ENCODE measurements at regions not wholly inside any gene's neighbourhood (a gene's known extent, or its start where the extent isn't known, plus 50 kb on each side); places are given as distances from the start of the nearest gene placed in this dataset.

DNA sequence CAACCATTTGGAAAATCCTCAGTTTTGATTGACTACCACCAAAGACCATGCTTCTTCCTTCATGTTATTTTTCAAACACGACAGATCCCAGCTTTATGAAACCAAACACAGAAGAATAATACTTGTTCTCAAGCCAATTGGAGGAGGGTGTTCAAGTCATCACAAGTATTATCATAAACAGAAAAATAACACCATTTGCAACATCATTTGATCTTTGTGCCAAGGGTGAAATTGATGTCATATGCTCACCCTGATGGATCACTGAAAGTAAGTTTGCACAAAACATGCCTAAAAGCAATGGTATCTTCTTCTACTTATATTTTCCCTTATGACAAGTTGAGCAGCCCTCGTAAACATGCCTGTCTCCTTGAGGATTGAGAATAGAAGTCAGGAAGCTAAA, 448.0 kb upstream of the ZEB2 start:
- no peak for DNase-seq

DNA sequence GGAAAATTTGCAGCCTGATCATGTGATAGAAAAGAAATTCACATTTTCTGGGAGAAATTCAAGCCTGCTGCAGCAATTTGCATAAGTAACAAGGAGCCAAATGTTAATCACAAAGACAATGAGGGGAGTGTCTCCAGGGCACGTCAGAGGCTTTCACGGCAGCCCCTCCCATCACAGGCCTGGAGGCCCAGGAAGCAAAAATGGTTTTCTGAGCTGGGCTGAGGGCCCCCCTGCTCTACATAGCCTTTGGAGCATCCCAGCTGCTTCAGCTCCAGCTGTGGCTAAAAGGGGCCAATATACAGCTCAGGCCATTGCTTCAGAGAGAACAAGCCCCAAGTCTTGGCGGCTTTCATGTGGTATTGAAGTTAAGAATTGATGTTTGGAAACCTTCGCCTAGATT, 445.3 kb upstream of the ZEB2 start:
- DNase-seq, result no peak

DNA sequence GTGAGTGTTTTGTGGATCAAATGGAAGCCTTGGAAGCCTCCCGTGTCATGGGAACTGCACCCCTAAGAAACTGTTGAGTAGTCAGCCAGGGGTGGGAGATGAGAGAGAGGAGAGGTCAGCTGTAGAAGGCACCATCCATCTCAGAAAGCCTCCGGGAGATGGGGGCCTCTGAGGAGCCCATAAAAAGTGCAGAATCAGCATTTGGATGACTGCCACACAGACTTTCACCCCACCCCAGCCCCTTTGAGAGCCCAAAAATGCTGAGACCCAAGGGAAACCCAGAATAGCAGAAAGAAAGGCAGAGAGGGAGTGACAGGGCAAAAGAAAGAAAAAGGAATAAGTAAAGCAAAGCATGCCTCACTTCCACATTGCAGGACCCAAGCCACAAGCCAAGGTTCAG, 443.1 kb upstream of the ZEB2 start:
- DNase-seq, result no peak

DNA sequence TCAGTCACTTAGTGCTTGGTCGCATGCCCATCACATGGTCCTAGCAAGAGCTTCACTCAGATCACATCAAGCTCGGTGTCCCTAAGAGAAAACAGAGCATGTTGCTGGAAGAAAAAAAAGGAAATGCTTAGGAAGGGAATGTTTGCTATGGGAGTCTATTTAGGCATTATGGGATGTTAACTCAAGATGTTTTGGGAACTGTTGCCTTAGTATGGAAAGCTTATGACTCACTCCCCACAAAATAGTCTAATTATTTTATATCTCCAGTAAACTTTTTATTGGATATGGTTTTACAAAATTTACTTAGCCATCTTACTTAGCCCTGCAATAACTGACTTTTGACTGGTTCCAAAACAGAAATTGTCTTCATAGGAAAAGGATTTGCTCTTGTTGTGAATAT, 439.5 kb upstream of the ZEB2 start:
- no peak for DNase-seq

DNA sequence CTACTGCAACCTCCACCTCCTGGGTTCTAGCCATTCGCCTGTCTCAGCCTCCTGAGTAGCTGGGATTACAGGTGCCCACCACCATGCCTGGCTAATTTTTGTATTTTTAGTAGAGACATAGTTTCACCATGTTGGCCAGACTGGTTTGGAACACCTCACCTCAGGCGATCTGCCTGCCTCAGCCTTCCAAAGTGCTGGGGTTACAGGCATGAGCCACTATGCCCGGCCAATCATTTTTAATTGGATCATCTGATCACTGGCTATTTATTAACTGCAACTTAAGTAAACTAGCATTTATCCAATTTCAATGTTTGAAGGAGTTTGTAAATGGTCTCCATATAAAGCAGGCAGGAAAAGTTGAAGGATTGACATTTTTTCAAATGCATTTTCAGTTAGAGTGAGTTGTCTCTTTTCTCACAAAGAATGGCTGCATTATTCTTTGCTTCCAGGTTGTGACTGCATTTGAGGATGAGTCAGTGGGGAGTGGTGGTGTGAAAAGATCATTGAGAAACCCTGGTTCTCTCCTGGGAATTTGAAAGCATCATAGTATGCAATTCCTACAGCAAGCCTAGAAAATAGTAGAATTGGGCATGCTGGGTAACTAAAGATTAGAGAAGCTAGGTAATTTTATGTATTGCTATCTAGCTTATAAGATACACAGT, 431.1 kb upstream of the ZEB2 start:
- no peak for DNase-seq

DNA sequence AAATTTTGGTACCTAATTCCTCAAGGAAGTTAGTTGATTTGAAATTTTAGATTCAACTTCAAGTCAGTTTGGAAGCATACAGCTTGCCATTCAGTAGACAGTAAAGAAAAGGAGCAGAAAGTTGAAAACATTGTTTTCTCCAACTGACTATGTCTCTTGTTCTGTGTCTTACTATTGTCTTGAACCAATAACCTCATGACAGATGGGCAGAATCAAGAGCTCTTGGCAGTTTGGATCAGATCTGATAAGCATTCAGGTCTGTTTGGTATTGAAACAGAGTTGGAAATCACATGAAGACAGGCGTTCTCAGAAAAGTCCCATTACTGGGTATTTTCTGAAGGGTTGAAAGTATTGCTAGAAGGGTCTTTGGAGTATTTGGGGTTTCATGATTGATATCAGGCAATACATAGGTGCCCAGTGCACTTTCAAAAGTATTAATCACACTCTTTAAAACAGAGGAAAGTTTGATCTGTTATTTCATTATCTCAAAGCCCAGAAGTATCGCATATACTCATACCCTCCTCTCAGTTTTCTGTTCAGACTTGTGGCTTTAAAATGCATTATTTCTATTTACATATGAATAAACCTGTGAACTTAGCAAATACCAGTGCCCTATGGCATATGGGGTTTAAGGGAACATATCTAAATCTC, 428.4 kb upstream of the ZEB2 start:
- no peak for DNase-seq

DNA sequence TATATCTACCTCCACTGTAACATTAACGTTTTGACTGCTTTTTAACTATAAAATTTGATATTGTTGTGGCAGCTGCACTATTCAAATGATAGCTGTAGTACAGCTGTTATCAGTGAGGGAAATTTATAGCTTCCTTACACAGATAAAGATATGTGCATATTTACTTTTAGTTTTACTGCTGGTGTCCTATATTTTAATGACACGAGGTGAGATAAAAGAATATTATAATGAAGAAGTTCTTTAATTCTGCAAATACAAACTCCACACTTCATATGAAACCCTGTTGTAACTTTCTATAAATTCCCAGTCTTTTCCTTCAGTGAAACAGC, 427.8 kb upstream of the ZEB2 start:
- no peak for DNase-seq

DNA sequence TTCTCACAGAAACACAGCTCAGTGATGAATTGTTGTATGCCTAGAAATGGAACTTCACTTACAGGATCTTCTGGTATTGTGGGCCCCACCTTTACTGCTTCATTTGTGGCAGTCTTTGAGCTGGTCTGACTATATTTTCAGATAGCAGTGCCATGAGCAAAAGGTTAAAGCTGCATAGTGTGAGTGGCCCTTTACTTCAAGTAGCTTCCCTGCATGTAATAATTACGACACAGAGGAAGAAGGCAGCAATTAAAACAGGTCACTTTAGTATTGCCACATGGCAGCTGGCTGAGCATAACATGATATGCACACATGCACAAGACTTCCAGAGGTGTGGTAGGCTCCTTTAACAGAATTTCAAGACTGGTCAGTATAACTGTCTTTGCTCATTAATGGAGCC, 426.3 kb upstream of the ZEB2 start:
- DNase-seq, result no peak

DNA sequence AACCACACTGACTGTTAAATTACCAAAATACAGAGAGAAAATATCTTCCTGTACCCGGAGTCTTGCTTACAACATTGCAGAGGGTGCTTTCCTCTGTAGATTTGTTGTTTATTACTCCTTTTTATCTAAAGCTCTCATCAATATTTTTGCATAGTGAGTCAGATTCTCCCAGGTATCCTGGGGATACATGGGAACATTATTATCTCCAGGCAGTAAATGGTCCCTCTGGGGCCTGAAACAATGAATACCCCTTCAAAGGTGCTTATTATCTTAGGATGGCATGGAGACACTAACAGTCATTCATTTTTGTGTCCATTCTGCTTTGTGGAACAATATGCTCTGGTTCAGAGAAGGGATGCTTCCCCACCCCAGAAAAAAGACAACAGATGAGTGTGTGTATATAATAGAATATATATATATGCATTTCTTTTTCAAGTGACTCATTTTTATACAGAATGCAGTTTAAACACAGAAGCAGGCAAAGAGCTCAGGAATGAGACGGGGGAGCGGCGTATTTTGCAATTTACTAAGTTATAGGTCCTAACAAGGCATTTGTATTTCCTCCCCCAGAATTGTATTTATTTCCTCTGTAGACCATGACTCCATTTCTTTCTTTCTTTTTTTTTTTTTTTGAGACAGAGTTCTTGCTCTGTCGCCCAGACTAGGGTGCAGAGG, 424.8 kb upstream of the ZEB2 start:
- DNase-seq, result no peak

DNA sequence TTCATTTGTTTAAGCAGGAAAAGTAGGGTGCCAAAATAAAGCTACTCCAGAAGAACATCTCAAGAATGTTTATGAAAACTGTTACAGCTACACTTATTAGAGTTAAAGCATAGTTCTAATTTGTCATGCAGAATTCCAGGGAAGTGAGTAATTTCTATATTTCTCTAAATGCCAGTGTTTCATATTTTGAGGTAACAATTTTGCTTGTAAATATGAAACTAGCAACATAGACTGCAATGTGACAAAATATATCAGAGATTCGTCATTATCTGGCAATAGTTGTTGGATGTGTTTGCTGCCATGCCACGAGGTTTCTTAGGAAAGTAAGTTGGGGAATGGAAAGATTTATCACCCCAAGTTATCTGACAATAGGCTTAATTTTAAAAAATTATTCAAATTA, 424.1 kb upstream of the ZEB2 start:
- DNase-seq, result no peak

DNA sequence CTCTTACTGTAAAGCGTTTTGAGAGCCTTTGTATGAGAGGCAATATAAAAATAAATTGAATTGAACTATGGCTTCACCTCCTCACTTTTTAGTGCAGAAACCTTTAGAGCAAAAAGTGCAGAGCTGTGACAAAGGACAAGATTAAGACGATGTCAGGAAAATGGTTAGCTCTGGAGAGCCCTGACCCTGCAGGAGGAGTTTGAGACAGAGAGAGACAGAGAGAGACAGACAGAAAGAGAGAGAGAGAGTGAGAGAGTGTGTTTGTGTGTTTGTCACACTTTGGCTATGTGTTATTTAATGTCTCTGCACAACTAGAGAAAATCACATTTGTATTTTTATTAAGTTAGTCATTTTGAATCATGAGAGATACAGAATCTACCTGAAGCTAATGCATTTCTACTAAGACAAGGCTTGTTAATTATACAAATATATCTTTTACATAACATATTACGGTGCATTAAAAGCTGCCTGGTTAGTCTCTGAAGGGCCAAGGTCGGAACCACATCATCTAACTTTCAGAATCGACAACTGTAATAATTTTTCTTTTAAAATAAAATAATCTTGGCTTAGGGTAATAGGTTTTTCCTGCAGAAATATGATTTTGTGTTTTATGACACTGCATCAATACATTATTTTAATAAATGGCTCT, 423.5 kb upstream of the ZEB2 start:
- no peak for DNase-seq

DNA sequence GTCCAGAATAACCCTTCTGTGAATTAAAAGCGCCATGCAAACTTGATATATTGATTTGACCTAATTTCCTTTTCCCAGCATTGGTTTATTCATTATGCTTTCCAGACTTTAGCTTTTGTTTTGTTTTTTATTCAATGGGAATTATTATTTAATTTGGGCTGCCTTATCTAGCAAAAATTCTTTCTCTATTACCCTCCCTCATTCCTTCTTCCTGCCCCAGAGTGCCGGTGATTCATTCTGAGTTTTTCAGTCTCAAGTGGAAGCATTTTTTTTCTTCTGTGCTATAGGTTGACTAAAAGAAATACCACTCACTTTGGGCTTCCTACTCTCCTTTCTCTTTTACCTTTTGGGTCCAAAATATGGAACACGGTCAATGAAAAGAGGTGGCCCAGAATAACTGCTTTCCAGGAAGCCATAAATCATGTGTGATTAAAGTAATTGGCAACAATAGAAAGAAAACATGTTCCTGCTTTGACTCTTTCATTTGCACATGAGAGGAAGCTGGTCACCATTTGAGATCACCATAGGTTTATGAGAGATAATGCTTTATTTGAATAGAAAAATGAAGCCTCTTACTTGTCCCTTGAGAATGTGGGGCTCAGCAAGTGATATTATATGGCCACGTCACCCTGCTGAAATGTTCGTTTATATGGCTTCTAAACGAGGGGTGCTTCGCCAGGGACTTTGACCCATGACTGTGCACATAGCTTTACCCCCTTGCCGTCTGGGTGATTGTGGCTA, 422.8 kb upstream of the ZEB2 start:
- no peak for DNase-seq

DNA sequence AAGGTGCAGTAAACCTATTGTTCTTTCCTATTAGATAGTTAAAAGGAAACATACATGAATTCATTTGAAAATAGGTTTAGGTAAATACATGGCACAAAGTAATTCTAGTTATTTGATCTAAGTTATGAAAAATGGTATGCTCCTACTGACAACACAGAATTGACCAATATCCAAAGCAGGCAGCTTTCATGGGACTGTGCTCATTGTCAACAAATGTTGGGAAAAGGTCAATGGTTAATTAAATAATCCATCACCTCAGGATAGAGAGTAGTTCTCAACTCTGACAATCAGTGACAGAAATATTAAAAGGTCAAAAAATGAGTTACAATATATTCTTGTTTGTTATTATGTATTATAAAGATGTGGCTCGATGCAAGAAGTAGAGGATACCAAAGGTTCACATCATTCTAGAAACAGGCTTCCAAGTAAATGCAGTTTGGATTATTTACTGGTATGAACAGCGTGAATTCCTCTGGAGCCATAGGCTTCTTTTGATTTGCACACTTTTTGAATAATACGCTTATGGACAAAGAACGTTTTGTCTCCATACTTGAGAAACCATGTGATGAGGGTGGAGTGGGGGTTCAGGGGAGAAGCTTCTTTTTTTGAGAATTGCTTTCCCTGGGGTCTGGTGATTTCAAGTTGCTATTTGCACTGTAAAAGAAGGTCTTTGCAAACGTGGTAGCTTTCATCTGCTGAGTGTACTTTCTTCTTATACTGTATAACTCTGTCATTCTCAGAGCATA, 422.0 kb upstream of the ZEB2 start:
- no peak for DNase-seq

DNA sequence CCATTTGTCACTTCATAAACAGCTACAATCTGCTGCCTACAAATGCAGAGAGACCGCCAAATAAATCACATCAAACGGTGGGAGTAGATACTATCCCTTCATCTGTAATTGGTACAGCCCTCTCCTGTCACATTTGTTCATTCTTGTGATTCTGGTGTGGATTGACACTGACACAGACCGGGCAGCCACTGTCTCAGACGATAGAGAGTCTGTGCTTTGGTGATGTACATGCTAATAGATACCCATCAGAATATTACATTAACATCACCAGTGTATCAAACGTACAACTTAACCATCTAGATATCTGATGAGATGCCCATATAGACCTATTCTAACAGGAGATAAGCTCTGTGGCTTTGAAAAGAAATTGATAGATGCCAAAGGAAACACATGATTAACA, 419.7 kb upstream of the ZEB2 start:
- DNase-seq, result peak; percentile 40

DNA sequence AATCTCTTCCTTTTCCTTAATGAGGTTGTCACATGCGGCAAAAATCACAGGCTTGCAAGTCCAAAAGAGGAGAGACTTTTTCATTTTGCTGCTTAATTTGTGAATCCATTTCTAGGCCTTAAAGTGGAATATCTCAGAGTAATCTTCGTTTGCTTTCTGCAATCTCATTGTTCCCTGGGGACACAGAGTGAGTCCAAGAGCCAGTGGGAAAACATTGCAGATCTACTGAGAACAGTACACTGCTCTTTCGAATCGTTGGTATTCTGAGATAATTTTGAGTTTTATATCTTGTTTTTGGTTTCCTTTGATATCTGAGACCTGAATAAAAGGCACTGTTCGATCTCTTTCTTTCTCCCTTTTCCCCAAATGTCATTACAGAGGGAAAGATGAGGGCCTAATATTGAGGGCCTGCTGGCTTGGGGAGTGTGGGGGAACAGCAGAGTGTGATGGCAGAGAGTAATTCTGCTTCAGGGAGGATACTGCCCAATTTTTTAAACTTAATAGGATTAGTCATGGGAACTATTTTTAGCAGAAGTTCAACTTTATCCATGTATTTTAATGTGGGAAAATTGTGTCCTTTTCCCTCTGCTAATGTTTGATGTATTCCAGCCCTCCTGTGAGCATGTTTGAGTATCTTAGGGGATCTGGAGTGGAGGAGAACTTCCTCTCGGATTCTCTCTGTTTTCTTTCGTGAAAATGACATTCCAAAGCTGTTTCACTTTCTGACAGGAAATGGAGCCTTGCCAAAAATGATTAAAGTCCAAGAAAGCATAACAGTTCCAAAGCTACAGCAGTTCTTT, 418.2 kb upstream of the ZEB2 start:
- DNase-seq, result peak; percentile 77

DNA sequence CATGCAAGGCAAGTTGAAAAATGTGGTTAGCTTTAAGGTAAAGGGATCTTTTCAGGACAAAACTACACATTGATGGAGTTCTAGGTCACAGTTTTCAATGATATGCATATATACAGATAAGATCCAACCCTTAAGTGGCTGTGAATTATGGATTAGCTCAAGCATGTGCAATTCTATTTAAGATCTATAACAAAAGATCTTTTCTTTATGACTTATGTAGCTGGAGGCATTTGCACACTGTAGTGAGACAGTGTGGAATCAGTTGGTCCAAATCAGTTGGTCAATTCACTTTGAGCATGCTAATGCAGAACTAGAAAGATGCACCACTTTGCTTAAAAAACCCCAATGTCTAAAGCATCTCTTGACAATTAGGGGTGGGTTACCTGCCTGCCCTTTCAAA, 417.1 kb upstream of the ZEB2 start:
- no peak for DNase-seq

DNA sequence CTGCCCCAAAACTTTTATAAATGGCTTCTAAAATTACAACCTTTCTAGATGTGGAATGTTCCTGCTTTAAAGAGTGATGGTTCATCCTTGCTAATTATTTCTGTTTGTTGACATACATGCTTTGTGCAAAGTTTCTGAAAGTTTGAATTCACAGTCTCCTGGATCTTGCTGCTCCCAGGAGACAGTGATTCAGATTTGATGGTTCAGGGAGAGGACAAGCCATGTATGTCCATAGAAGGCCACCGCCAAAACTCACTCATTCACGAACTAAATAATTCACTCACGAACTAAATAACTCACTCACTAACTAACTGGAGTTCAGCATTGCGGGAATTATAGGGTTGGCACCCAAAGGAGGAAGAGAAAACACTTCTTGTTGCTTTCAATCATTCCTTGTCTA, 416.5 kb upstream of the ZEB2 start:
- no peak for DNase-seq

DNA sequence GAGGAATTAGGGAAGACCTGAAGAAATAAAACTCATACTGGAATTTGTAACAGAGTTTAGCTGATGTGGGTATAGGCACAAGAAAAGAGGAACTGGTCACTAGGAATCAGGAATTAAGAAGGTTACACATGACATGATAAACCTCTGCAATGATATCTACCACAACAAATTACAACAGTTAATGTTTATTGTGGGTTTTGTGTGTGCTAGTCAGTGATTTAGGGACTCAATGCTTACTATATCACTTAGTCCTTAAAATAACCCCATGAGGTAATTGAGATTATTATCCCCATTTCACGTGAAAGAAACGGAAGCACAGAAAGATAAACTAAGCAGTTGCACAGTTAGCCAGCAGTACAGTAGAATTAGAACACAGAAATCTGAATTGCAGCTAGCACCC, 415.8 kb upstream of the ZEB2 start:
- DNase-seq, result no peak

DNA sequence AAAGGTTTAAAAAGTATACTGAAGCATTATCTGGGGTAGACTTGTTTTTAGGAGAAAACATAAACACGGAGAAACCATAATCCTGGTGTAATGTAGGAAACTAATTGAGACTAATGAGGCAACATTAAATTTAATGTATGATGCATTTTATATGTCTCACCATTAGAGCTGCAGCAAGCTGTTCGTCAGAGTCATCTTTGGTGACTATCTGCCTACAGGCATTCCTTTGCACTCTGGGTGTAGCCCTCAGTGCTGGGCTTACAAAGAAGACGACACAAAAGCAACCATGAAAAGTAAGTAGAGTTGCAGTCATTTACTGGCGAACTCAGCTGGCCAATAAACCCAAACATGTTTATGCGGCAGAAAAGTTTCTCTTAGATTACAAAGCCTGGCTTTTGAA, 415.3 kb upstream of the ZEB2 start:
- DNase-seq, result no peak

DNA sequence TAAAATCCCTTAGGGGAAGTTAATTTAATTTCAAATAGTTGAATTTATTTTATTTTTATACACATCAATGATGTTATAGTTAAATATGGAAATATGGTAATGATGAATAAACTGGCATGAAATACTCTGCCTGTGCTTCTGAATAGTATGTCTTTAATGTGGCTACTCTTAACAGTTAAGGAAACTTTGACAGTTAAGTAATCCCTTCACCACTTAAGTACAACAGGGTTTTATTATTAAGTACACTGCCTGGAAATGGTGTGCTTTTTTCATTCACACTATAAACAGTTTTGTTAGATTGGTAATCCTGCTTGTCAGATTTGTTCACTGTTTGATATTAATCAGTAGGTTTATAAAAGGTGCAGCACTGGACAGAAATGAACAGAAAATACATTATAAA, 412.0 kb upstream of the ZEB2 start:
- DNase-seq, result no peak

DNA sequence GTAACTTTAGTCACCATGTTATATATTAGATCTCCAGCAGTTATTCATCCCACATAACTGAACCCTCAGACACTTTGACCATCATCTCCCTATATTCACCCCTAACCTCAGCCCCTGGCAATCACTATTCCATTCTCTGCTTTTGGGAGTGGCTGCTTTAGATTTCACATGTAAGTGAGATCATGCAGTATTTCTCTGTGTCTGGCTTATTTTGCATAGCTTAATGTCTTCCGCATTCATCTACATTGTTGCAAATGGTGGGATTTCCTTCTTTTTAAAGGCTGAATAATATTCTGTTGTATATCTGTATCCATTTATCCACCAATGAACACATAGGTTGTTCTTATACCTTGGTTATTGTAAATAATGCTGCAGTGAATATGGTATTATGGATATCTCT, 411.6 kb upstream of the ZEB2 start:
- no peak for DNase-seq

DNA sequence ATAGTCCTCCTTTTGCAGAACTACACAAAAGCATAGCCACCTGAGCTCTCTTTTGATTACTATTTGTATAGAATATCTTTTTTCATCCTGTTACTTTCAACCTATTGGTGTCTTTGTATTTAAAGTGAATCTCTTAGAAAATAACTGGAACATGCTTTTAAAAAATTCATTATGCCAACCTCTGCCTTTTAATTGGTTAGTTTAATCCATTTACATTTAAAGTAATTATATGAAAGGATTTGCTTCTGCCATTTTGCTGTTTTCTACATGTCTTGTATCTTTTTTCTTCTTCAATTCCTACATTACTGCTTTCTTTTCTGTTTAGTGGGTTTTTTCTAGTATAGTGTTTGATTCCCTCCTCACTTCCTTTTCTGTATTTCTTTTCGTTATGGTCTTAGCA, 407.5 kb upstream of the ZEB2 start:
- DNase-seq, result no peak
